Eye (tissue), 1 donor: ENCODE measurements at regions not wholly inside any gene's neighbourhood (a gene's known extent, or its start where the extent isn't known, plus 50 kb on each side); places are given as distances from the start of the nearest gene placed in this dataset.

Experiments used
- DNase-seq: peaks from one replicate; pipeline ENCODE4 v3.0.0-alpha.2; 2015

- DNase-seq = no peak
Observed at GRCh38 chr14:95440951-95441350, 75.5 kb downstream of the SYNE3 start.

GRCh38 chr14:95440496-95440895, 76.0 kb downstream of the SYNE3 start:
- DNase-seq = no peak

GRCh38 chr14:95439881-95440280, 76.6 kb downstream of the SYNE3 start:
- DNase-seq = no peak

GRCh38 chr14:95437715-95438114, 78.7 kb downstream of the SYNE3 start:
- DNase-seq = no peak

- no peak for DNase-seq
Observed at GRCh38 chr14:95436354-95436753, 80.1 kb downstream of the SYNE3 start.

- no peak for DNase-seq
Observed at GRCh38 chr14:95434121-95434520, 82.3 kb downstream of the SYNE3 start.

- DNase-seq = no peak
Observed at GRCh38 chr14:95433094-95433478, 83.4 kb downstream of the SYNE3 start.

GRCh38 chr14:95432144-95433093, 84.0 kb downstream of the SYNE3 start:
- peak; percentile 80 for DNase-seq

- peak; percentile 83 for DNase-seq
Observed at GRCh38 chr14:95431199-95432143, 85.0 kb downstream of the SYNE3 start.

- DNase-seq = no peak
Observed at GRCh38 chr14:95428557-95428956, 87.9 kb downstream of the SYNE3 start.

GRCh38 chr14:95426116-95426475, 90.4 kb downstream of the SYNE3 start:
- no peak for DNase-seq

- DNase-seq = no peak
Observed at GRCh38 chr14:95425369-95426115, 90.9 kb downstream of the SYNE3 start.

- no peak for DNase-seq
Observed at GRCh38 chr14:95424529-95424928, 91.9 kb downstream of the SYNE3 start.

GRCh38 chr14:95421741-95422140, 94.7 kb downstream of the SYNE3 start:
- no peak for DNase-seq

GRCh38 chr14:95420060-95420459, 96.4 kb downstream of the SYNE3 start:
- no peak for DNase-seq

- no peak for DNase-seq
Observed at GRCh38 chr14:95419569-95419968, 96.9 kb downstream of the SYNE3 start.

- DNase-seq = no peak
Observed at GRCh38 chr14:95418858-95419257, 97.6 kb downstream of the SYNE3 start.

GRCh38 chr14:95417492-95417891, 97.8 kb upstream of the CLMN start:
- no peak for DNase-seq

GRCh38 chr14:95415993-95416392, 96.3 kb upstream of the CLMN start:
- DNase-seq = no peak

GRCh38 chr14:95413289-95414215, 93.8 kb upstream of the CLMN start:
- DNase-seq = no peak

- DNase-seq = no peak
Observed at GRCh38 chr14:95410838-95411237, 91.1 kb upstream of the CLMN start.
